ENCODE measurements at regions not wholly inside any gene's neighbourhood (a gene's known extent, or its start where the extent isn't known, plus 50 kb on each side); places are given as distances from the start of the nearest gene placed in this dataset.

DNA sequence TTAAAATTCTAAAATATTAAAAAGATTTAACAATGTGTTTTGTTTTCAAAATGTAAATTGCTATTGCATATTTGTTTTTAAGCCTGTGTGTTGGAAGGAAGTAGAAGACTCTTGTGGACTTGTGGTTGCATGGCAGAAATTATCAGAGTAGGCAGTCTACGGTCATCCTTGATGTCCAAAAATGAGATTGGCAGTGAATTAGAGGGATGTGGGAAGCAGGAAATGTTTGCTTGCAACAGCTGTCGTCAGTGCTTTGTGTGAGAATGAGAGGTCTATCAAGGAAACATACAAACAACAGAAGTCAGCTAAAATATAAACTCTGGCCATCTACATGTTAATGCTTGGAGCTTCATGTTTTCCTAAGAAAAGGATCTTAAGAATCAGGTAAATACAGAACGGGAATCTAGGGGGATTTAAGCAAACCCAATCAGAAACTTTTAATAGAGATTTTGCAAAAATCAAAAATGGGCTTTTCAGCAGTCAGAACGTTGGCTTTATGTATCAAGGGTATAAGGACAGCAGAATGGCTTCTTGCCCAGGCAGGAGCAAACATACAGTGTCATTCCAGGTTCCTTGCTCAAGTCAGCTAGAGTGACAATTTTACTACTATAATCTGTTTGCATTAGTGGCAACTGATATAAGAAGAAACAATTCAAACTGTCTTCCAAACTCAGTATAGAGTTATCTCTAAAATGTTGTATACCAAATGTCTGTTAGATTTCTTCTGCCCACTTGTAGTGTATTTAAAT, 196.7 kb downstream of the CYB561 start:
- Histone ChIP-seq H4K20me1 (ENCODE audit: insufficient read depth, low read length, poor library complexity, severe bottlenecking) (no peaks in the 10 kb centered on the region), H3K27me3 (ENCODE audit: insufficient read depth, low read length, poor library complexity, severe bottlenecking) (no peaks in the 10 kb centered on the region), H2AFZ (ENCODE audit: low read length) (no peak overlapping the region), H3K9ac (ENCODE audit: low read depth, low read length, poor library complexity, severe bottlenecking) (no peak overlapping the region), H3K4me3 (ENCODE audit: low read length, poor library complexity, severe bottlenecking) (no peak overlapping the region), H3K79me2 (ENCODE audit: insufficient read depth, low read length) (no peaks in the 10 kb centered on the region), H3K4me1 (ENCODE audit: insufficient read depth, low read length, poor library complexity, severe bottlenecking) (no peaks in the 10 kb centered on the region), H3K9me2 (replicated peaks; ENCODE audit: low read depth, low read length) (no peaks in the 10 kb centered on the region), H3F3A (ENCODE audit: low read depth) (no peaks in the 10 kb centered on the region), H3K36me3 (ENCODE audit: insufficient read depth, low read length) (no peaks in the 10 kb centered on the region), H3K9me3 (ENCODE audit: insufficient read depth, low read depth, low read length) (no peaks in the 10 kb centered on the region), H3K4me2 (ENCODE audit: low read depth, low read length, poor library complexity, severe bottlenecking) (no peak overlapping the region)
- TF ChIP-seq, protein P1, sequence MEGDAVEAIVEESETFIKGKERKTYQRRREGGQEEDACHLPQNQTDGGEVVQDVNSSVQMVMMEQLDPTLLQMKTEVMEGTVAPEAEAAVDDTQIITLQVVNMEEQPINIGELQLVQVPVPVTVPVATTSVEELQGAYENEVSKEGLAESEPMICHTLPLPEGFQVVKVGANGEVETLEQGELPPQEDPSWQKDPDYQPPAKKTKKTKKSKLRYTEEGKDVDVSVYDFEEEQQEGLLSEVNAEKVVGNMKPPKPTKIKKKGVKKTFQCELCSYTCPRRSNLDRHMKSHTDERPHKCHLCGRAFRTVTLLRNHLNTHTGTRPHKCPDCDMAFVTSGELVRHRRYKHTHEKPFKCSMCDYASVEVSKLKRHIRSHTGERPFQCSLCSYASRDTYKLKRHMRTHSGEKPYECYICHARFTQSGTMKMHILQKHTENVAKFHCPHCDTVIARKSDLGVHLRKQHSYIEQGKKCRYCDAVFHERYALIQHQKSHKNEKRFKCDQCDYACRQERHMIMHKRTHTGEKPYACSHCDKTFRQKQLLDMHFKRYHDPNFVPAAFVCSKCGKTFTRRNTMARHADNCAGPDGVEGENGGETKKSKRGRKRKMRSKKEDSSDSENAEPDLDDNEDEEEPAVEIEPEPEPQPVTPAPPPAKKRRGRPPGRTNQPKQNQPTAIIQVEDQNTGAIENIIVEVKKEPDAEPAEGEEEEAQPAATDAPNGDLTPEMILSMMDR (conservative IDR thresholded peaks at IDR 0.05; ENCODE audit: low read length) = no peak
- no peak for TF ChIP-seq EZH2phosphoT487 (IDR thresholded peaks at IDR 0.05; ENCODE audit: borderline replicate concordance)

DNA sequence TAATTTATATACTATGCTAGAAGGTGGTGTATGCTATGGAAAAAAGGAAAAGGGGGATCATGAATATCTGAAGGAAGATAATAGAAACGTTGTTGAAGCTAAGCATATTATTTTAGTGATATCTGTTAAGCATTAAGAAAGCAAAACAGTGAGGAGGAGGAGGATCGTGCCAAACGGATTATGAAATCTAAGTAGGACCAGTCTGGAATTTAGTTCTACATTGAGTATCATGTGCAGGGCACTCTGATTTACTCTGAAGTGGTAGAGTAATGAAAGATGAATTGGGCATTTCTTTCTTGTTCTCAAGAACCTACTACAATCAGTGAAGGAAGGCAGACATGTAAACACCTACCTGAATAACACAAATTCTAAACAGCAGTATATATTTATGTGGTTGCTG, 195.3 kb downstream of the CYB561 start:
- no peaks in the 10 kb centered on the region for H3K79me2 ChIP-seq (ENCODE audit: insufficient read depth, low read length)
- H3K27me3 ChIP-seq (ENCODE audit: insufficient read depth, low read length, poor library complexity, severe bottlenecking) = no peaks in the 10 kb centered on the region
- H3F3A ChIP-seq (ENCODE audit: low read depth) = no peaks in the 10 kb centered on the region
- H3K9me3 ChIP-seq (ENCODE audit: insufficient read depth, low read depth, low read length) = no peaks in the 10 kb centered on the region
- no peak overlapping the region for H3K4me3 ChIP-seq (ENCODE audit: low read length, poor library complexity, severe bottlenecking)
- H3K4me1 ChIP-seq (ENCODE audit: insufficient read depth, low read length, poor library complexity, severe bottlenecking) = no peaks in the 10 kb centered on the region
- no peaks in the 10 kb centered on the region for H4K20me1 ChIP-seq (ENCODE audit: insufficient read depth, low read length, poor library complexity, severe bottlenecking)
- no peak overlapping the region for H3K4me2 ChIP-seq (ENCODE audit: low read depth, low read length, poor library complexity, severe bottlenecking)
- H3K9me2 ChIP-seq (replicated peaks; ENCODE audit: low read depth, low read length) = no peaks in the 10 kb centered on the region
- no peak overlapping the region for H2AFZ ChIP-seq (ENCODE audit: low read length)
- H3K9ac ChIP-seq (ENCODE audit: low read depth, low read length, poor library complexity, severe bottlenecking) = no peak overlapping the region
- no peaks in the 10 kb centered on the region for H3K36me3 ChIP-seq (ENCODE audit: insufficient read depth, low read length)
- TF ChIP-seq EZH2phosphoT487 (IDR thresholded peaks at IDR 0.05; ENCODE audit: borderline replicate concordance) = no peak
- TF ChIP-seq, protein P1 (conservative IDR thresholded peaks at IDR 0.05; ENCODE audit: low read length) = no peak

DNA sequence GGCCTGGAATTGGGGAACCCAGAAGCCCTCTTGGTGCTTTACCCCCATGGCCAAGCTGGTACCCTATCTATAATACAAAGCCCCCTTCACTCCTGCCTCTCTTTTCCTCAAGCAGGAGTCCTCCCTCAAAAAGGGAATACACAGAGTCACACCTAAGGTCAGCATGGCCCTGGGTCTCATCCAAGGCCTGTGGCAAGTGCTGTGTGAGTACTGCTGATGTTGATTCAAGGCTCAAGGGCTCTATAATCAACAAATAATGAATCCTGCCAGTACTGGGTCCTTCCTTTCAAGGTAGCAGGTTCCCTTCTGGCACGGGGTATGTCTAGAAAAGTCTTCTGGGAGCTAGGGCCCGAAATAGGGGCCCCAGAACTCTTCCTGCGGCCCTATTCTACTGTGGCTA, 187.3 kb downstream of the CYB561 start:
- H3K9ac ChIP-seq (ENCODE audit: low read depth, low read length, poor library complexity, severe bottlenecking) = no peak overlapping the region
- H3K27me3 ChIP-seq (ENCODE audit: insufficient read depth, low read length, poor library complexity, severe bottlenecking) = no peaks in the 10 kb centered on the region
- H3K9me2 ChIP-seq (replicated peaks; ENCODE audit: low read depth, low read length) = no peaks in the 10 kb centered on the region
- no peaks in the 10 kb centered on the region for H3K79me2 ChIP-seq (ENCODE audit: insufficient read depth, low read length)
- H3F3A ChIP-seq (ENCODE audit: low read depth) = no peaks in the 10 kb centered on the region
- H3K9me3 ChIP-seq (ENCODE audit: insufficient read depth, low read depth, low read length) = no peaks in the 10 kb centered on the region
- TF ChIP-seq, protein P1 (conservative IDR thresholded peaks at IDR 0.05; ENCODE audit: low read length) = no peak
- TF ChIP-seq EZH2phosphoT487 (IDR thresholded peaks at IDR 0.05; ENCODE audit: borderline replicate concordance) = no peak
- H4K20me1 ChIP-seq (ENCODE audit: insufficient read depth, low read length, poor library complexity, severe bottlenecking) = no peaks in the 10 kb centered on the region
- H3K4me2 ChIP-seq (ENCODE audit: low read depth, low read length, poor library complexity, severe bottlenecking) = no peak overlapping the region
- H3K36me3 ChIP-seq (ENCODE audit: insufficient read depth, low read length) = no peaks in the 10 kb centered on the region
- H3K4me3 ChIP-seq (ENCODE audit: low read length, poor library complexity, severe bottlenecking) = no peak overlapping the region
- H3K4me1 ChIP-seq (ENCODE audit: insufficient read depth, low read length, poor library complexity, severe bottlenecking) = no peaks in the 10 kb centered on the region
- H2AFZ ChIP-seq (ENCODE audit: low read length) = no peak overlapping the region
